Mammary epithelial cell (primary cell): ENCODE measurements at regions not wholly inside any gene's neighbourhood (a gene's known extent, or its start where the extent isn't known, plus 50 kb on each side); places are given as distances from the start of the nearest gene placed in this dataset.

Source experiments
- CTCF ChIP-seq, 2 donors: IDR thresholded peaks in 1 of 2; conservative IDR thresholded peaks in 1 of 2; 2 replicates each; pipeline ENCODE4 v1.5.1; 2011 to 2012; ENCODE audit warnings: inconsistent platforms in 2 of 2, low read length in 2 of 2, mild to moderate bottlenecking in 2 of 2, control low read depth in 1 of 2, low read depth in 1 of 2; ENCODE audit not compliant: insufficient read depth in 1 of 2; ENCODE audit errors: extremely low read depth in 1 of 2
- EZH2 ChIP-seq: IDR thresholded peaks from 2 replicates; pipeline ENCODE4 v1.6.1; 2012; ENCODE audit warnings: low read length, inconsistent platforms, borderline replicate concordance

GRCh38 chr10:118500477-118501104 lies 94.9 kb downstream of the PRLHR start:
- TF ChIP-seq CTCF (conservative IDR thresholded peaks at IDR 0.05 in 1 of 2, IDR thresholded peaks at IDR 0.05 in 1 of 2; ENCODE audit: extremely low read depth in 1 of 2, insufficient read depth in 1 of 2, low read depth in 1 of 2, low read length in 2 of 2) (no peak), EZH2 (no peak)
